Gastrocnemius medialis (tissue), 4 donors: ENCODE measurements at regions not wholly inside any gene's neighbourhood (a gene's known extent, or its start where the extent isn't known, plus 50 kb on each side); places are given as distances from the start of the nearest gene placed in this dataset.

Experiments used
- ATAC-seq, 2 donors: fragments of 150-250 bp; one replicate each; pipeline ENCODE4 v1.9.1; 2016
- DNase-seq, 2 donors: peaks; one replicate each; pipeline ENCODE4 v3.0.0-alpha.2; 2019
- H3K27ac ChIP-seq, 4 donors: fragments of 200-600 bp; sonication (generic); 1 replicate in 1 of 4; 2 replicates in 3 of 4; pipeline ENCODE4 v1.5.1; 2016 to 2018; ENCODE audit warnings: mild to moderate bottlenecking in 2 of 4, moderate library complexity in 1 of 4
- H3K27me3 ChIP-seq, 3 donors: fragments of 200-600 bp; sonication (generic) in 2 of 3; 1 replicate in 1 of 3; 2 replicates in 2 of 3; pipeline versions ENCODE4 v1.5.1 to v1.6.0; 2016 to 2019; ENCODE audit warnings: mild to moderate bottlenecking in 1 of 3, moderate library complexity in 1 of 3
- H3K36me3 ChIP-seq, 2 donors: fragments of 200-600 bp; sonication (generic) in 1 of 2; one replicate each; pipeline ENCODE4 v1.5.1; 2017 to 2018
- H3K4me1 ChIP-seq, 2 donors: fragments of 200-600 bp; sonication (generic) in 1 of 2; one replicate each; pipeline ENCODE4 v1.5.1; 2016 to 2017; ENCODE audit warnings: mild to moderate bottlenecking in 2 of 2
- H3K4me3 ChIP-seq, 4 donors: fragments of 200-600 bp; sonication (generic) in 3 of 4; 1 replicate in 1 of 4; 2 replicates in 3 of 4; pipeline ENCODE4 v1.5.1; 2016 to 2019; ENCODE audit warnings: mild to moderate bottlenecking in 2 of 4
- H3K9me3 ChIP-seq, 3 donors: fragments of 200-600 bp; sonication (generic) in 2 of 3; 1 replicate in 1 of 3; 2 replicates in 2 of 3; pipeline ENCODE4 v1.5.1; 2016 to 2019
- CTCF ChIP-seq, 5 experiments: fragments of 450-650 bp in 3 of 5; fragments of 200-600 bp in 2 of 5; sonication (generic) in 2 of 5; IDR thresholded peaks in 4 of 5; conservative IDR thresholded peaks in 1 of 5; 1 replicate in 4 of 5; 2 replicates in 1 of 5; pipeline ENCODE4 v1.5.1; 2016 to 2019; ENCODE audit warnings: antibody characterized with exemption in 5 of 5, mild to moderate bottlenecking in 3 of 5, moderate library complexity in 3 of 5
- POLR2A ChIP-seq, 2 donors: fragments of 450-650 bp; IDR thresholded peaks; one replicate each; pipeline ENCODE4 v1.6.1; 2017; ENCODE audit warnings: antibody characterized with exemption in 2 of 2, mild to moderate bottlenecking in 2 of 2, moderate library complexity in 2 of 2
- in situ Hi-C, 4 donors: fragments of 200-750 bp; cut with MboI; loops; one replicate each; pipeline versions ENCODE4 v1.15.0 to v1.8.0; 2017; ENCODE audit warnings: low sequenced_read_pairs in 4 of 4
- intact Hi-C: fragments of 100-400 bp; cut with DNase I; formaldehyde crosslinking; loops from one replicate; pipeline ENCODE4 v1.15.1; 2023; ENCODE audit warnings: low total_unique reads

GRCh38 chr7:113775401-113775800 is 143.4 kb downstream of the PPP1R3A start:
- intact Hi-C loops (loop anchor here (10.0 kb wide), 1 partner anchor 309 kb away; no protein-coding TSS in a partner anchor), in situ Hi-C loops (no loop called here)
- TF ChIP-seq CTCF (IDR thresholded peaks at IDR 0.05 in 4 of 5, conservative IDR thresholded peaks at IDR 0.05 in 1 of 5), result no peak
- no peak for TF ChIP-seq POLR2A (IDR thresholded peaks at IDR 0.05)
- Histone ChIP-seq H3K27ac (peak overlapping the region in 2 of 4 donors; percentile 73 to 82), H3K4me3 (no peak overlapping the region), H3K9me3 (no peaks in the 10 kb centered on the region), H3K36me3 (no peaks in the 10 kb centered on the region), H3K4me1 (peaks cover 8 to 20% of the 10 kb centered on the region in 2 donors), H3K27me3 (no peaks in the 10 kb centered on the region)
- DNase-seq, result no peak
- no peak for ATAC-seq

GRCh38 chr7:113774182-113774807 is 144.5 kb downstream of the PPP1R3A start:
- intact Hi-C loops, result loop anchor here (5.0 to 10.0 kb wide), 3 partner anchors 53 to 311 kb away; partner anchors contain the start of gene PPP1R3A

GRCh38 chr7:113770146-113770738 is 148.6 kb downstream of the PPP1R3A start:
- in situ Hi-C loops (loop anchor here in 1 of 4 donors (25.0 kb wide), 1 partner anchor 167 kb away; no protein-coding TSS in a partner anchor), intact Hi-C loops (loop anchor here (5.0 to 10.0 kb wide), 3 partner anchors 57 to 315 kb away; partner anchors contain the start of gene PPP1R3A)
- TF ChIP-seq POLR2A (IDR thresholded peaks at IDR 0.05), result no peak
- no peak for TF ChIP-seq CTCF (IDR thresholded peaks at IDR 0.05 in 4 of 5, conservative IDR thresholded peaks at IDR 0.05 in 1 of 5)
- no peaks in the 10 kb centered on the region for H3K27me3 ChIP-seq
- no peak for DNase-seq
- no peaks in the 10 kb centered on the region for H3K9me3 ChIP-seq
- no peak overlapping the region for H3K27ac ChIP-seq
- no peaks in the 10 kb centered on the region for H3K36me3 ChIP-seq
- H3K4me1 ChIP-seq, result peaks cover 18 to 20% of the 10 kb centered on the region in 2 donors
- ATAC-seq, result no peak
- H3K4me3 ChIP-seq, result no peak overlapping the region

More at GRCh38 chr7:113774182-113774807, 144.5 kb downstream of the PPP1R3A start:
- peak; percentile 100 for ATAC-seq
- no peaks in the 10 kb centered on the region for H3K27me3 ChIP-seq
- peak; percentile 34 to 49 for DNase-seq
- peak overlapping the region in 2 of 4 donors; percentile 6 to 18 for H3K4me3 ChIP-seq
- TF ChIP-seq CTCF (IDR thresholded peaks at IDR 0.05 in 4 of 5, conservative IDR thresholded peaks at IDR 0.05 in 1 of 5) (peak; percentile 63 to 74 (median 67)), POLR2A (IDR thresholded peaks at IDR 0.05) (no peak)
- H3K9me3 ChIP-seq, result no peaks in the 10 kb centered on the region
- peaks cover 8 to 20% of the 10 kb centered on the region in 2 donors for H3K4me1 ChIP-seq
- in situ Hi-C loops, result loop anchor here in 1 of 4 donors (25.0 kb wide), 1 partner anchor 163 kb away; no protein-coding TSS in a partner anchor
- peak overlapping the region; percentile 72 to 82 (median 74) for H3K27ac ChIP-seq
- no peaks in the 10 kb centered on the region for H3K36me3 ChIP-seq

GRCh38 chr7:113768387-113768786 is 150.4 kb downstream of the PPP1R3A start:
- ATAC-seq, result no peak
- in situ Hi-C loops, result loop anchor here in 2 of 4 donors (5.0 to 25.0 kb wide), 2 partner anchors 159 to 169 kb away; no protein-coding TSS in a partner anchor
- no peak overlapping the region for H3K27ac ChIP-seq
- H3K36me3 ChIP-seq, result no peaks in the 10 kb centered on the region
- no peak for TF ChIP-seq POLR2A (IDR thresholded peaks at IDR 0.05)
- TF ChIP-seq CTCF (IDR thresholded peaks at IDR 0.05 in 4 of 5, conservative IDR thresholded peaks at IDR 0.05 in 1 of 5), result no peak
- no peaks in the 10 kb centered on the region for H3K27me3 ChIP-seq
- intact Hi-C loops, result no loop called here
- no peaks in the 10 kb centered on the region for H3K9me3 ChIP-seq
- peaks cover 6 to 10% of the 10 kb centered on the region in 2 donors for H3K4me1 ChIP-seq
- DNase-seq, result no peak
- H3K4me3 ChIP-seq, result no peak overlapping the region
